ENCODE measurements at regions not wholly inside any gene's neighbourhood (a gene's known extent, or its start where the extent isn't known, plus 50 kb on each side); places are given as distances from the start of the nearest gene placed in this dataset.

GRCh38 chr2:11073776-11074175 lies 81.5 kb upstream of the SLC66A3 start:
- no peak for DNase-seq
- peaks cover 17% of the 10 kb centered on the region for H3K4me1 Mint-ChIP-seq
- intact Hi-C loops (cut with micrococcal nuclease) = no loop called here
- Histone ChIP-seq H3K27me3 (ENCODE audit: control insufficient read depth in 2 of 2, insufficient read depth in 2 of 2, low read length in 2 of 2) (no peaks in the 10 kb centered on the region), H3K4me1 (ENCODE audit: control insufficient read depth in 1 of 2, insufficient read depth in 2 of 2, low read length in 2 of 2) (peaks cover 4 to 8% of the 10 kb centered on the region in 2 donors), H3K9ac (ENCODE audit: insufficient read depth, low read length, poor library complexity, severe bottlenecking) (no peak overlapping the region), H3K4me2 (replicated peaks; ENCODE audit: extremely low read depth, low read length, poor library complexity, severe bottlenecking) (no peak overlapping the region), H3K79me2 (ENCODE audit: insufficient read depth, low read length) (no peaks in the 10 kb centered on the region), H2AFZ (ENCODE audit: insufficient read depth, low read depth, low read length, poor library complexity, severe bottlenecking) (no peak overlapping the region), H4K20me1 (ENCODE audit: insufficient read depth, low read length) (no peaks in the 10 kb centered on the region), H3K9me3 (replicated peaks in 1 of 2; ENCODE audit: control insufficient read depth in 1 of 2, insufficient read depth in 1 of 2, low read length in 2 of 2) (no peaks in the 10 kb centered on the region), H3K4me3 (replicated peaks in 1 of 3; ENCODE audit: low read depth in 2 of 3, low read length in 3 of 3) (no peak overlapping the region), H3K36me3 (replicated peaks in 1 of 2; ENCODE audit: control insufficient read depth in 1 of 2, insufficient read depth in 2 of 2, low read length in 2 of 2) (no peaks in the 10 kb centered on the region), H3K27ac (ENCODE audit: low read depth in 1 of 2, low read length in 2 of 2) (no peak overlapping the region)
- H3K4me3 Mint-ChIP-seq = no peak overlapping the region
- WGBS (ENCODE audit: insufficient coverage) = 100% methylated on average over 2 of the region's 7 CpGs
- H3K36me3 Mint-ChIP-seq = no peaks in the 10 kb centered on the region
- H3K9me3 Mint-ChIP-seq = peaks cover 0 to 5% (median 0%) of the 10 kb centered on the region in 7 donors
- no peak overlapping the region for H3K27ac Mint-ChIP-seq
- peaks cover 7 to 16% (median 9%) of the 10 kb centered on the region in 3 donors for H3K27me3 Mint-ChIP-seq (ENCODE audit: low read depth in 3 of 3)
- TF ChIP-seq CTCF (IDR thresholded peaks at IDR 0.05) = no peak

- Mint-ChIP-seq H3K27ac (peak overlapping the region in 1 of 7 donors; percentile 42), H3K9me3 (peaks cover 0 to 5% (median 0%) of the 10 kb centered on the region in 7 donors), H3K4me1 (peaks cover 17% of the 10 kb centered on the region), H3K36me3 (no peaks in the 10 kb centered on the region), H3K27me3 (ENCODE audit: low read depth in 3 of 3) (peaks cover 7 to 17% (median 9%) of the 10 kb centered on the region in 3 donors), H3K4me3 (no peak overlapping the region)
- Histone ChIP-seq H3K79me2 (ENCODE audit: insufficient read depth, low read length) (no peaks in the 10 kb centered on the region), H3K4me3 (replicated peaks in 1 of 3; ENCODE audit: low read depth in 2 of 3, low read length in 3 of 3) (no peak overlapping the region), H3K27ac (ENCODE audit: low read depth in 1 of 2, low read length in 2 of 2) (no peak overlapping the region), H3K9me3 (replicated peaks in 1 of 2; ENCODE audit: control insufficient read depth in 1 of 2, insufficient read depth in 1 of 2, low read length in 2 of 2) (no peaks in the 10 kb centered on the region), H3K4me1 (ENCODE audit: control insufficient read depth in 1 of 2, insufficient read depth in 2 of 2, low read length in 2 of 2) (peaks cover 4 to 8% of the 10 kb centered on the region in 2 donors), H3K36me3 (replicated peaks in 1 of 2; ENCODE audit: control insufficient read depth in 1 of 2, insufficient read depth in 2 of 2, low read length in 2 of 2) (no peaks in the 10 kb centered on the region), H3K9ac (ENCODE audit: insufficient read depth, low read length, poor library complexity, severe bottlenecking) (no peak overlapping the region), H2AFZ (ENCODE audit: insufficient read depth, low read depth, low read length, poor library complexity, severe bottlenecking) (no peak overlapping the region), H4K20me1 (ENCODE audit: insufficient read depth, low read length) (no peaks in the 10 kb centered on the region), H3K4me2 (replicated peaks; ENCODE audit: extremely low read depth, low read length, poor library complexity, severe bottlenecking) (no peak overlapping the region), H3K27me3 (ENCODE audit: control insufficient read depth in 2 of 2, insufficient read depth in 2 of 2, low read length in 2 of 2) (no peaks in the 10 kb centered on the region)
- DNase-seq = no peak
- 94% methylated on average over 7 of the region's 13 CpGs for WGBS (ENCODE audit: insufficient coverage)
- intact Hi-C loops (cut with micrococcal nuclease) = no loop called here
- no peak for TF ChIP-seq CTCF (IDR thresholded peaks at IDR 0.05)
Observed at GRCh38 chr2:11074246-11074820, 80.9 kb upstream of the SLC66A3 start.

All from CD14-positive monocyte (primary cell).